ENCODE measurements at regions not wholly inside any gene's neighbourhood (a gene's known extent, or its start where the extent isn't known, plus 50 kb on each side); places are given as distances from the start of the nearest gene placed in this dataset.

GRCh38 chr3:194262176-194262924 is 88.8 kb downstream of the CPN2 start:
- TF ChIP-seq POLR2AphosphoS5 (IDR thresholded peaks at IDR 0.05; ENCODE audit: low read depth, low read length): no peak
- TF ChIP-seq POLR2A (IDR thresholded peaks at IDR 0.05; ENCODE audit: low read depth, low read length): no peak
- no peak for TF ChIP-seq TAF1 (IDR thresholded peaks at IDR 0.05; ENCODE audit: borderline replicate concordance, low read depth, low read length)
